ENCODE measurements at regions not wholly inside any gene's neighbourhood (a gene's known extent, or its start where the extent isn't known, plus 50 kb on each side); places are given as distances from the start of the nearest gene placed in this dataset.

GRCh38 chr9:134975253-134975652, 57.5 kb upstream of the FCN1 start:
- no peak for TF ChIP-seq CTCF (IDR thresholded peaks at IDR 0.05)
- no peak for ATAC-seq
- WGBS, 3 donors = 85 to 89% (median 86%) methylated on average over 1 of the region's 1 CpG
- H3K4me3 ChIP-seq = no peak overlapping the region
- no peak for DNase-seq
- no peak overlapping the region for H3K27ac ChIP-seq
- H3K4me1 ChIP-seq = no peaks in the 10 kb centered on the region
- intact Hi-C loops (cut with DNase I) = no loop called here
- no peaks in the 10 kb centered on the region for H3K9me3 ChIP-seq
- H3K36me3 ChIP-seq (ENCODE audit: insufficient read depth in 1 of 2, low read depth in 1 of 2) = no peaks in the 10 kb centered on the region
- H3K27me3 ChIP-seq (ENCODE audit: insufficient read depth in 3 of 3, low read length in 2 of 3) = peaks cover 0 to 22% (median 3%) of the 10 kb centered on the region in 3 donors

DNA sequence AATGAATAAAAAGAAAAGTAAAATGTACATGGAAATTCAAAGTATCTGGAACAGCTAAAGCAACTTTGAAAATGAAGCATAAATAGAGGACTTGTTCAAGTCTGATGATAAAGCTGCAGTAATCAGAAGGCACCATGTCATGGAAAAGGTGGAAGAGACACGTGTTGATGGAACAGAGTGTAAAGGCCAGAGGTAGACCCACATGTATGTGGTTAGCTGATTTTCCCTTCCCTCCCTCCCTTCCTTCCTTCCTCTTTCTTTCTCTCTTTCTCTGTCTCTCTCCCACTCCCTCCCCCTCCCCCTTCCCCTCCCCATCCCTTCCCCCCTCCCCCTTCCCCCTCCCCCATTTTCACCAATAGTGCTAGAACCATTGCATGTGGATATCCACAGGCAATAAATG, 58.7 kb upstream of the FCN1 start:
- no peak for ATAC-seq
- no peaks in the 10 kb centered on the region for H3K4me1 ChIP-seq
- intact Hi-C loops (cut with DNase I) = no loop called here
- H3K9me3 ChIP-seq = no peaks in the 10 kb centered on the region
- no peaks in the 10 kb centered on the region for H3K36me3 ChIP-seq (ENCODE audit: insufficient read depth in 1 of 2, low read depth in 1 of 2)
- no peak overlapping the region for H3K27ac ChIP-seq
- WGBS, 3 donors = 38 to 75% (median 57%) methylated on average over 1 of the region's 1 CpG
- peaks cover 0 to 12% (median 2%) of the 10 kb centered on the region in 3 donors for H3K27me3 ChIP-seq (ENCODE audit: insufficient read depth in 3 of 3, low read length in 2 of 3)
- H3K4me3 ChIP-seq = no peak overlapping the region
- DNase-seq = no peak
- TF ChIP-seq CTCF (IDR thresholded peaks at IDR 0.05) = no peak

- ATAC-seq (no peak), DNase-seq (no peak)
- Histone ChIP-seq H3K27ac (no peak overlapping the region), H3K27me3 (ENCODE audit: insufficient read depth in 3 of 3, low read length in 2 of 3) (peaks cover 0 to 9% (median 0%) of the 10 kb centered on the region in 3 donors), H3K4me3 (no peak overlapping the region), H3K4me1 (no peaks in the 10 kb centered on the region), H3K36me3 (ENCODE audit: insufficient read depth in 1 of 2, low read depth in 1 of 2) (no peaks in the 10 kb centered on the region), H3K9me3 (no peaks in the 10 kb centered on the region)
- WGBS, 3 donors = 68 to 72% (median 70%) methylated on average over 8 of the region's 8 CpGs
- intact Hi-C loops (cut with DNase I) = no loop called here
- no peak for TF ChIP-seq CTCF (IDR thresholded peaks at IDR 0.05)
These were observed 60.6 kb upstream of the FCN1 start for GRCh38 chr9:134978272-134978671.

DNA sequence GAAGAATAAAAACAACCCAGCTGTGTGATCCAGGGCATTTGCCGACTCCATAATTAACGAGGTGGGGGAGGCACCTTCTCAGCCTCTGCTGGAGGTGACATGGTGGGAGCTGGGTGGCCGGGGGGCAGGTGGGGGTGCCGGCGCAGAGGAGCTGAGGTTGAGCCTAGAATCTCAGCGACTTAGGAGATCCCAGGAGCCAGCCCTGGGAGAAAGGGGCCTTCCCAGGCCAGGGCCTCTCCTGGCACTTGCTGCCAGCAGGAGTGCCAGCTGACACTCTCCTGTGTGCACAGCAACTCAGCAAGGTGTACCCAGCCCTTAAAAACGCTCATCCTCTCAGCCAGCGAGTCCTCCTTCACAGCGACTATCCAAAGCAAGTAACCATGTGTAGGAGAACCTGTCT, 62.8 kb upstream of the FCN1 start:
- 80 to 86% (median 84%) methylated on average over 9 of the region's 9 CpGs for WGBS, 3 donors
- intact Hi-C loops (cut with DNase I) = loop anchor here in 1 of 2 donors (10.0 kb wide), 1 partner anchor 196 kb away; no protein-coding TSS in a partner anchor
- Histone ChIP-seq H3K9me3 (no peaks in the 10 kb centered on the region), H3K4me3 (no peak overlapping the region), H3K27me3 (ENCODE audit: insufficient read depth in 3 of 3, low read length in 2 of 3) (peaks cover 0 to 13% (median 0%) of the 10 kb centered on the region in 3 donors), H3K4me1 (no peaks in the 10 kb centered on the region), H3K27ac (no peak overlapping the region), H3K36me3 (ENCODE audit: insufficient read depth in 1 of 2, low read depth in 1 of 2) (no peaks in the 10 kb centered on the region)
- no peak for TF ChIP-seq CTCF (IDR thresholded peaks at IDR 0.05)
- no peak for ATAC-seq
- DNase-seq = peak in 1 of 2 donors; percentile 20

GRCh38 chr9:134980991-134981390, 63.3 kb upstream of the FCN1 start:
- TF ChIP-seq CTCF (IDR thresholded peaks at IDR 0.05) = no peak
- no peak overlapping the region for H3K27ac ChIP-seq
- DNase-seq (no peak), ATAC-seq (no peak)
- no peaks in the 10 kb centered on the region for H3K36me3 ChIP-seq (ENCODE audit: insufficient read depth in 1 of 2, low read depth in 1 of 2)
- peaks cover 0 to 13% (median 0%) of the 10 kb centered on the region in 3 donors for H3K27me3 ChIP-seq (ENCODE audit: insufficient read depth in 3 of 3, low read length in 2 of 3)
- H3K4me1 ChIP-seq = no peaks in the 10 kb centered on the region
- intact Hi-C loops (cut with DNase I) = loop anchor here in 1 of 2 donors (10.0 kb wide), 1 partner anchor 196 kb away; no protein-coding TSS in a partner anchor
- no peaks in the 10 kb centered on the region for H3K9me3 ChIP-seq
- H3K4me3 ChIP-seq = no peak overlapping the region
- WGBS, 3 donors = 73 to 80% (median 73%) methylated on average over 10 of the region's 10 CpGs

Measured in psoas muscle (tissue), 7 donors.